IMR-90 (cell line): ENCODE measurements at regions not wholly inside any gene's neighbourhood (a gene's known extent, or its start where the extent isn't known, plus 50 kb on each side); places are given as distances from the start of the nearest gene placed in this dataset.

Source experiments
- ATAC-seq: fragments of 200-7000 bp; cut with Tn5 transposase; 2 replicates; pipeline ENCODE4 v1.9.1; 2020; ENCODE audit warnings: low read depth, mild to moderate bottlenecking, moderate library complexity
- BruUV-seq: library from RNA; stranded (reverse); fragments of 400-500 nt; replicated peaks from 2 replicates; lab custom pipeline; 2021; lab: Mats Ljungman, UMichigan
- CTCF ChIA-PET: fragments of 300-600 bp; formaldehyde crosslinking; extraction: SDS; loops from one replicate; lab custom pipeline; 2021; ENCODE audit warnings: antibody characterized with exemption; lab: Yijun Ruan, JAX
- POLR2A ChIA-PET: fragments of 300-600 bp; sonication (Branson Sonifier 250); formaldehyde crosslinking; loops from one replicate; lab custom pipeline; 2022; ENCODE audit warnings: antibody characterized with exemption; ENCODE audit not compliant: unreplicated experiment; lab: Charles Lee
- DNase-seq: peaks from one replicate; pipeline ENCODE4 v3.0.0; 2013
- H2AFZ ChIP-seq: replicated peaks from 2 replicates; pipeline ENCODE3; 2013; ENCODE audit warnings: low read length, mild to moderate bottlenecking; ENCODE audit not compliant: poor library complexity
- H2AK5ac ChIP-seq: 2 replicates; pipeline ENCODE4 v1.6.1; 2013; ENCODE audit warnings: low read depth, low read length, inconsistent platforms
- H2AK9ac ChIP-seq: replicated peaks from 2 replicates; pipeline ENCODE3; 2013; ENCODE audit warnings: mild to moderate bottlenecking, low read depth, low read length, moderate library complexity; ENCODE audit not compliant: poor library complexity
- H2BK120ac ChIP-seq: 2 replicates; pipeline ENCODE4 v1.6.1; 2013; ENCODE audit warnings: low read depth, low read length, inconsistent platforms
- H2BK15ac ChIP-seq: 3 replicates; pipeline ENCODE4 v1.6.1; 2013; ENCODE audit warnings: low read depth, low read length, inconsistent platforms
- H2BK20ac ChIP-seq: 2 replicates; pipeline ENCODE4 v1.6.1; 2013; ENCODE audit warnings: low read depth, mild to moderate bottlenecking, inconsistent platforms, low read length, moderate library complexity
- H2BK5ac ChIP-seq: 2 replicates; pipeline ENCODE4 v1.6.1; 2013; ENCODE audit warnings: mild to moderate bottlenecking, low read depth, low read length, inconsistent platforms; ENCODE audit not compliant: poor library complexity, severe bottlenecking
- H3K14ac ChIP-seq: replicated peaks from 2 replicates; pipeline ENCODE4 v1.6.1; 2013; ENCODE audit warnings: low read depth, low read length, inconsistent platforms
- H3K18ac ChIP-seq: 2 replicates; pipeline ENCODE4 v1.6.1; 2013; ENCODE audit warnings: low read depth, low read length, control low read depth
- H3K23ac ChIP-seq: 2 replicates; pipeline ENCODE4 v1.6.1; 2013; ENCODE audit warnings: low read depth, low read length, inconsistent platforms
- H3K27ac ChIP-seq: 2 replicates; pipeline ENCODE4 v1.5.1; 2013; ENCODE audit warnings: mild to moderate bottlenecking, control low read depth, low read length; ENCODE audit not compliant: insufficient read depth
- H3K27me3 ChIP-seq: 2 replicates; pipeline ENCODE4 v1.6.1; 2013; ENCODE audit warnings: low read length; ENCODE audit not compliant: control insufficient read depth, insufficient read depth
- H3K36me3 ChIP-seq: 2 replicates; pipeline ENCODE4 v1.6.1; 2013; ENCODE audit warnings: low read length, mixed read lengths; ENCODE audit not compliant: control insufficient read depth, insufficient read depth
- H3K4ac ChIP-seq: 2 replicates; pipeline ENCODE4 v1.6.1; 2013; ENCODE audit warnings: low read depth, low read length, inconsistent platforms
- H3K4me1 ChIP-seq: 2 replicates; pipeline ENCODE4 v1.6.1; 2013; ENCODE audit warnings: low read length, mixed read lengths; ENCODE audit not compliant: control insufficient read depth, insufficient read depth
- H3K4me2 ChIP-seq: 2 replicates; pipeline ENCODE4 v1.6.1; 2013; ENCODE audit warnings: low read depth, mild to moderate bottlenecking, control low read depth, low read length, moderate library complexity
- H3K4me3 ChIP-seq: 2 replicates; pipeline ENCODE4 v1.5.1; 2013; ENCODE audit warnings: low read depth, mild to moderate bottlenecking, control low read depth, low read length, moderate library complexity; ENCODE audit not compliant: insufficient read depth
- H3K56ac ChIP-seq: 2 replicates; pipeline ENCODE4 v1.6.1; 2013; ENCODE audit warnings: low read length, inconsistent platforms; ENCODE audit not compliant: insufficient read depth; ENCODE audit errors: extremely low read depth
- H3K79me1 ChIP-seq, 2 experiments: 2 replicates each; pipeline ENCODE4 v1.6.1; 2013; ENCODE audit warnings: low read length in 2 of 2, inconsistent platforms in 1 of 2, low read depth in 1 of 2
- H3K9ac ChIP-seq: 2 replicates; pipeline ENCODE4 v1.6.1; 2013; ENCODE audit warnings: low read depth, low read length, control low read depth
- H3K9me1 ChIP-seq: 2 replicates; pipeline ENCODE4 v1.6.1; 2013; ENCODE audit warnings: low read length, inconsistent platforms; ENCODE audit not compliant: insufficient read depth
- H3K9me3 ChIP-seq: 2 replicates; pipeline ENCODE4 v1.6.1; 2013; ENCODE audit warnings: low read length; ENCODE audit not compliant: control insufficient read depth, insufficient read depth
- H4K20me1 ChIP-seq: 2 replicates; pipeline ENCODE4 v1.6.1; 2013; ENCODE audit warnings: low read length, inconsistent platforms; ENCODE audit not compliant: insufficient read depth
- H4K5ac ChIP-seq: 2 replicates; pipeline ENCODE4 v1.6.1; 2013; ENCODE audit warnings: mild to moderate bottlenecking, low read depth, low read length, control low read depth
- H4K8ac ChIP-seq, 2 experiments: 2 replicates each; pipeline ENCODE4 v1.6.1; 2013; ENCODE audit warnings: low read depth in 2 of 2, low read length in 2 of 2, control low read depth in 1 of 2, inconsistent platforms in 1 of 2
- H4K91ac ChIP-seq: 2 replicates; pipeline ENCODE4 v1.6.1; 2013; ENCODE audit warnings: low read depth, low read length, inconsistent platforms; ENCODE audit not compliant: insufficient read depth
- CHD1 ChIP-seq: IDR thresholded peaks from 2 replicates; pipeline ENCODE4 v1.6.1; 2012; ENCODE audit warnings: low read depth, low read length, improper control_type of control experiment
- WGBS, 2 experiments: methylation state at CpG; one replicate each; pipeline versions ENCODE4 v1.1.5 to v1.1.7; 2013; ENCODE audit warnings: missing lambda C conversion rate in 2 of 2; ENCODE audit not compliant: insufficient read length in 1 of 2; ENCODE audit errors: extremely low coverage in 2 of 2; 5-methylcytosine and 5-hydroxymethylcytosine counted together
- dilution Hi-C: fragments of 300-500 bp; cut with HindIII; formaldehyde crosslinking; loops from one replicate; pipeline ENCODE4 v1.14.3; 2018; ENCODE audit warnings: low sequenced_read_pairs; ENCODE audit not compliant: unreplicated experiment
- in situ Hi-C: fragments of 300-500 bp; cut with MboI; formaldehyde crosslinking; loops from 3 replicates; pipeline ENCODE4 v1.14.3; 2019; ENCODE audit warnings: low sequenced_read_pairs, inconsistent platforms, mixed read lengths
- intact Hi-C: fragments of 100-400 bp; cut with micrococcal nuclease; formaldehyde crosslinking; loops from 2 replicates; pipeline ENCODE4 v1.10.0; 2022

DNA sequence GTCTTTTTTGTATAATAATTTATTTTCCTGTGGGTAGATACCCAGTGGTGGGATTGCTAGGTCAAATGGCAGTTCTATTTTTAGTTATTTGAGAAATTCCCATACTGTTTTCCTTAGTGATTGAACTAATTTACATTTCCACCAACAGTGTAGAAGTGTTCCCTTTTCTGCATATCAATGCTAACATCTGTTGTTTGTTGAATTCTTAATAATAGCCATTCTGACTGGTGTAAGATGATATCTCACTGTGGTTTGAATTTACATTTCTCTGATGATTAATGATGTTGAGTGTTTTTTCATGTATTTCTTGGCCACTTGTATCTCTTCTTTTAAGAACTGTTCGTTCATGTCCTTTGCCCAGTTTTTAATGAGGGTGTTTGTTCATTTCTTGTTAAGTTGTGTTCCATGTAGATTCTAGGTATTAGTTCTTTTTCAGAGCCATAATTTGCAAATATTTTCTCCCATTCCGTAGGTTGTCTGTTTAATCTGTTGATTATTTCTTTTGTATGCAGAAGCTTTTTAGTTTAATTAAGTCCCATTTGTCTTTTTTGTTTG lies 713.3 kb upstream of the EPHA6 start:
- intact Hi-C loops = no loop called here
- H3K27ac ChIP-seq = no peak overlapping the region

More for the DNA sequence above, 713.3 kb upstream of the EPHA6 start:
- ATAC-seq (no peak), DNase-seq (no peak)
- no peak overlapping the region for H2AK5ac ChIP-seq
- H3K36me3 ChIP-seq = no peaks in the 10 kb centered on the region
- in situ Hi-C loops (no loop called here), dilution Hi-C loops (no loop called here)
- CTCF ChIA-PET = no interaction called here
- peaks cover 2% of the 10 kb centered on the region for H3K9me3 ChIP-seq
- H2BK15ac ChIP-seq = no peak overlapping the region
- no peak overlapping the region for H3K4ac ChIP-seq
- H3K4me2 ChIP-seq = no peak overlapping the region
- no peaks in the 10 kb centered on the region for H3K4me1 ChIP-seq
- H3K79me1 ChIP-seq = no peaks in the 10 kb centered on the region
- no peak overlapping the region for H2BK5ac ChIP-seq
- H3K23ac ChIP-seq = no peak overlapping the region
- H3K14ac ChIP-seq = no peak overlapping the region
- H4K20me1 ChIP-seq = no peaks in the 10 kb centered on the region
- WGBS, 2 experiments = no CpG with 5 or more reads among the region's 2 CpGs
- H2AFZ ChIP-seq = no peak overlapping the region
- BruUV-seq = no TSS peak
- no peak overlapping the region for H2BK120ac ChIP-seq
- H2BK20ac ChIP-seq = no peak overlapping the region
- no peak overlapping the region for H4K8ac ChIP-seq
- no peak overlapping the region for H4K5ac ChIP-seq
- no peak overlapping the region for H3K18ac ChIP-seq
- H3K9me1 ChIP-seq = no peaks in the 10 kb centered on the region
- H3K56ac ChIP-seq = no peak overlapping the region
- no peak overlapping the region for H3K9ac ChIP-seq
- POLR2A ChIA-PET = no interaction called here
- H3K4me3 ChIP-seq = no peak overlapping the region
- no peak overlapping the region for H4K91ac ChIP-seq
- no peaks in the 10 kb centered on the region for H3K27me3 ChIP-seq
- H2AK9ac ChIP-seq = no peak overlapping the region
- no peak for TF ChIP-seq CHD1
